Hepatocyte (in vitro differentiated cells): ENCODE measurements at regions not wholly inside any gene's neighbourhood (a gene's known extent, or its start where the extent isn't known, plus 50 kb on each side); places are given as distances from the start of the nearest gene placed in this dataset.

Source experiments
- CTCF ChIP-seq: fragments of 200-600 bp; sonication (generic); IDR thresholded peaks from 2 replicates; pipeline ENCODE4 v1.5.1; 2016; ENCODE audit warnings: antibody characterized with exemption, mild to moderate bottlenecking; ENCODE audit not compliant: poor library complexity
- EZH2 ChIP-seq: fragments of 200-600 bp; sonication (generic); IDR thresholded peaks from 2 replicates; pipeline ENCODE4 v1.6.1; 2016; ENCODE audit warnings: antibody characterized with exemption, mild to moderate bottlenecking, borderline replicate concordance
- EZH2phosphoT487 ChIP-seq: fragments of 200-600 bp; sonication (generic); IDR thresholded peaks from one replicate; pipeline ENCODE4 v1.6.1; 2018; ENCODE audit warnings: antibody characterized with exemption, mild to moderate bottlenecking, low read depth, moderate library complexity; ENCODE audit not compliant: unreplicated experiment, severe bottlenecking

GRCh38 chr11:116202922-116203321 lies 569.9 kb downstream of the BUD13 start:
- TF ChIP-seq CTCF: no peak
- no peak for TF ChIP-seq EZH2
- no peak for TF ChIP-seq EZH2phosphoT487
